ENCODE measurements at regions not wholly inside any gene's neighbourhood (a gene's known extent, or its start where the extent isn't known, plus 50 kb on each side); places are given as distances from the start of the nearest gene placed in this dataset.

DNA sequence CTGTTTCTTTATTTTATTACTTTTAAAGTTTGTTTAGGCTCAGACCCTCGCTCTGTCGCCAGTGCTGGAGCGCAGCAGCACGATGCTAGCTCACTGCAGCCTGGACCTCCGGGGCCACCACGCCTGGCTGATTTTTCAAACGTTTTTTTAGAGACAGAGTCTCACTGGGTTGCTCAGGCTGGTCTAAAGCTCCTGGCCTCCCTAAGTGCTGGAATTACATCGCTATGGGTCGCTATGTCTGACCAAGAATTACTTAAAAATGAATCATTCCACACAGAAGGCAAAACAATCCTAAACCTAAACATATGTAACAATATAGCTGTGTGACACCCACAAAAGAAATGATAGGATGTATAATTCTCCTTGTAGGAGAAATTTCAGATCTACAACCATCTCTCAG is 86.9 kb upstream of the SIMC1 start:
- no peak for DNase-seq

GRCh38 chr5:176152191-176152929 is 85.9 kb upstream of the SIMC1 start:
- DNase-seq = no peak

- DNase-seq = no peak
Measured at GRCh38 chr5:176152930-176153311, 85.3 kb upstream of the SIMC1 start.

DNA sequence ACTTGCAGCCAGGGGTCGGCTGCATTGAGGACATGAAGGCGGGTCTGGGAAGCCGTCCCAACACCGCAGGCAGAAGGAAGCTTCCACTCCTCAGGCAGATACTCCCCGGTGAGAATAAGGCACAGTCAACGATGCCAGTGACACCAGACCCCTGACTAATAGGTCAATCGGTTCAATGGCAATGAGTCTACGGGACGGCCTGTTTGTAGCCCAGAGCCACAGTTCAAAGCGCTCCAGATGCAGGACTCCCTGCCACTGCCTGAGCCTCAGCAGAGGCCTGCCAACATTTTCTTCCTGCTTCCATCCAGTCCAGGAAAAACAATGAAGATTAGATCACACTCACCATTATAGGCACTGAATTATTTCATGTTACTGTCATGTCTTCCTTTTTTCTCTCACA is 84.5 kb upstream of the SIMC1 start:
- DNase-seq = no peak

- DNase-seq = no peak
Measured at GRCh38 chr5:176154821-176155220, 83.4 kb upstream of the SIMC1 start.

GRCh38 chr5:176155922-176156359 is 82.3 kb upstream of the SIMC1 start:
- no peak for DNase-seq

GRCh38 chr5:176157656-176158055 is 80.6 kb upstream of the SIMC1 start:
- DNase-seq = no peak

DNA sequence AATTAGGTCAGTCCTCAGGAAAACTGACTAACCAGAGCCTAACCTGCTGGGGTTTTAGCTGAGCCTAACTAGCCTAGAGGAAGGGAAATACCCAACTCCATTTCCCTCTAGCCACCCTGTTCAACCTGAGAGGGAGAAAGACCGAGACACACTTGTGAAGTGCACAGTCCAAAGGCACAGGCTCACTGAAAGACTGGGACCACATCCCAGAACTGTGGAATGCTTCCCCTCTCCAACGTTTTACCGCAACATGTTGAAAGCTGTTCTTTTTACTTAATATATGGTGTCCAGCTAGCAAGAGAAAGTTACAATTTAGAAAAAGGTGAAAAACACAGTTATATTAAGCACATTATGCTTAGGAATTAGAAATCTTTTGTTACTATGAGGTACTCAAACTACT is 76.8 kb upstream of the SIMC1 start:
- no peak for DNase-seq

DNA sequence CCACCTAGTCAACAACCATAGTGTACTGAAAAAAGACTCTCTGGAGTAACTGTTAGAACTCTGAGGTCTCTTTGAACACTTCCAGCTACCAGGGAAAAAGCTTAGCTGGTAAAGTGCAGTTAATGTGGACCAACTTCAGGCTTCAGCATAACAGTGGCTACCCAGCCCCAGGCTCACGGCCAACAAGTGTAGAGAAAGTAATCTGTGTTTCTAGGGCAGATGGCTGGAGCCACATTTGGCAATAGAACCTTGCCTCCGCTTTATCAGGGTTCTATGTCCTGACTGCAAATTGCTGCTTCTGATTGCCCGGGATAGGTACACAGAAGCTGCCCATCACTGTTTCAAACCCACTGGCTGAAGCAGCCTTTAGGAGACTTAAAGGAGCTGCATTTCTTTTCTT is 76.0 kb upstream of the SIMC1 start:
- no peak for DNase-seq

GRCh38 chr5:176162888-176163287 is 75.3 kb upstream of the SIMC1 start:
- no peak for DNase-seq

GRCh38 chr5:176166427-176166826 is 71.8 kb upstream of the SIMC1 start:
- no peak for DNase-seq

GRCh38 chr5:176167800-176168199 is 70.4 kb upstream of the SIMC1 start:
- no peak for DNase-seq

GRCh38 chr5:176169393-176170063 is 68.7 kb upstream of the SIMC1 start:
- no peak for DNase-seq

DNA sequence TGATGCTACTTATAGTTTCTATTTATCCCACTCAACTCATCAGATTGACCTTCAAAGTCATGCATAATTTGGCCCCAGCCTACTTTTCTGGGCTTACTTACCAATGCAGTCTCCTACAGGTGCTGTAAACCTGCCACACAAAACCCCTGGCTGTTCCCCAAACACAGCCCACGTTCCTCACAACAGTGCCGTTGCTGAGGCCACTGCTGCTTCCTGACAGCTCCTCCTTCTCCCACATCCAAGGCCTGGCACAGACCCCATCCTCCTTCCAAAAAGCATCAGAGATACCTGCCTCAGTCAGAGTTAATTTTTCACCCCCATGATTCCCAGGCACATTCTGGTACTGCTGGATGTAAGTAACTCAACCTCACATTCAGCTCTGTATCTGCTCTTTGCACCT is 68.1 kb upstream of the SIMC1 start:
- DNase-seq = no peak

DNA sequence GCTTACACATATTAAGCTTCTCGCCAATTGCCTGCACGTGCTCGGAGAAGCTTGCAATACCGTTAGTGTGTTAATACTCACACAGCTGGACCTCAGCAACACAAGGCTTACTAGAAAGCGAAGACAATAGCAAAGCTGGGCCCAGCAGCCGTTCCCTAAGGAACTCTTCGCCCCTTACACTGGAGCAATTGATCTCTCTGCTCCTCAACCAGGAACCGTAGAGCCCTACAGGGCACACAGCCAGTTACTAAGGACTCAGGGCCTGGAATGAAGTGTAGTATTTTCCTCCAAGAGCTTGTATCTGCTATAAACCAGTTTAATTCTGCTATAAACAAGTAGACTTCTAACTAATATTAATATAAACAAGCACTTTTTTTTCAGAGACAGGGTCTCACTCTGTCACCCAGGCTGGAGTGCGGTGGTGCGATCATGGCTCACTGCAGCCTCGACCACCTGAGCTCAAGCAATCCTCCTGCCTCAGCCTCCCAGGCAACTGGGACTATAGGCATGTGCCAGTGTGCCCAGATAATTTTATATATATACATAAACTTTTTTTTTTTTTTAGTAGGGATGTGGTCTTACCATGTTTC is 67.0 kb upstream of the SIMC1 start:
- DNase-seq = no peak

GRCh38 chr5:176172246-176172645 is 66.0 kb upstream of the SIMC1 start:
- no peak for DNase-seq

DNA sequence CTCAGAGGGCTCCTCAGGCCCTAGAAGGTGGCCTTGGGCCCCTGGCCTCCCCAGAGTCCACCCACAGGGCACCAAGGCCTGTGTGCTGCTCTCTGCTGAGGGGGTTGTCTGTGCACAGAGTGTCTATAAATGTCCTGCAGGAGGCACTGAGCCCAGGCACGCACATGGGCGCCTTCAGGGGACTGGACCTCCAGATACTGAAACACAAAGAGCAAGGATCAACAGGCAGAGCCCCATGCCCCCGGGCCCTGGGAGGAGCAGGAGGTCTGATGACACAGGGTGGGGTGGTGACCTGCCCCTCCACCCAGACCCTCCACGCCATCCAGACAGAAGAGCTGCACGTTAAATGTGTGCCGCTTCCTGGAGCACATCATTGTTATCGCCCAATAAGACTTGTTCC is 64.6 kb upstream of the SIMC1 start:
- no peak for DNase-seq

- no peak for DNase-seq
Measured at GRCh38 chr5:176174345-176175025, 63.7 kb upstream of the SIMC1 start.

DNA sequence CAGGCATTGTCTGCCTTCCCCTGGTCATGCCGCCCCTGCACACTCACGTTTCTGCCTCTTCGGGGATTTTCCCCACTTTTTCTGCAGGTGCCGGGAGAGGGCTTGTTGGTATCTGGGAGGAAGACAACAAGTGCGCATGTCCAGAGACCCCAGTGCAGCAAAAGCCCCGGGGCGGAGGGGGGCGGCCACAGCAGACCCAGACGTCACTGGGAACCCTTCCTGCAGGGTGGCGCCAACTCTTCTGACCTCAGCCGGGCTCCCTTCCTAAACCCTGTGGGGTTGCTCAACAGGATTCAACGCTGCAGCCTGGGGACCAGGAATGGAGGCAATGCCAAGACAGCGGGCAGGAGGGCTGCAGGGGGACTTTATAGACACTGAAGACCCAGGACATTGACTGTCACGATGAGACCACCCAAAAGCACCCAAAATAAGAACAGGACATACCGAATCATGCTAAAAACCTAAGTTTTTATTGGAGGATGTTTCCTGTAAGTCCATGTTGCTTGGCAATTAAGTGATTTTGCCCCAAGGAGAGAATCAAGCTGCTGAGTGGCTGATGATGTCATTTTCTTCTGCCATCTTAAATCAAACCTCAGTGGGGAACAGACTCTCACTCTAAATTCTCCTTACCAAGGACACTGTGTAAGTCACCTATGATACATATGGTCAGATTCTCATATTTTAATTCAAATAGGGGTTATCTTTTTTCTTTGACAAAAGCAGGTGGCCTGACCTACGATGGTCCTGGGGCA is 62.9 kb upstream of the SIMC1 start:
- DNase-seq = no peak

DNA sequence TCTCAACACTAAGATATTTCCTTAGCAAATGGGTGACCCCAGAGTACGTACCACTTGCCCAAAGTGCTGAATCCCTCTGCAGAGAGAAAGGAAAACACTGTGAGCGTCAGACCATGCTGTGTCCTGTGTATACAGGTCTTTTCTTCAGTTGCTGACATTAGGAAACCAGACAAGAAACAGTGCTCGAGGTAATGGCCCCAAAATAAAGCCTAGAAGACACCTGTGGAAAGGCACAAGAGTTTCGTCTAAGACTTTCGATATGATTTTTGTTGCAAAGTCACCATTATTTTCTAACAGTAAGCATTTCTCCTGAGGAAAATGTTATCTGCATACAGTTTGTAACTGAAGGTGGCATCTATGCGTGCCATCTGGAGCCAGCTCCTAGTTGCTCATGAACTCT is 62.0 kb upstream of the SIMC1 start:
- DNase-seq = no peak

DNA sequence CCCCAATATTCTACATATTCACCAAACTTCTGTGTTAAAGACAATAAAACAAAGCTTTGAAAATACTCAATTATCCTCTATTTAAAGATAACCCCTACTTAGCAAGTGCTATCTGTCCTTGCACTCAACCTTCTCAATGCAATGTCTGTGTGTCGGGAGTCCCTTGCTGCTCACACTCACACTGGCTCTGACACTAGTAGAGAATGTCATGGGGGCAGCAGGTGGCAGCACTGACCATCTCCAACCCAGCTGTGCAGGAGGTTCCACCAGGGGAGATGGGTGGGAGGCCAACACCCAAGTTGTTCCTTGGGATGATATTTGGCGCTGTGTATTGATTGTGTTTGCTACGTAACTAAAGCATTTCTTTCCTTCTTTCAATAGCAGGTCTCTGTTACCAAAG is 59.4 kb upstream of the SIMC1 start:
- DNase-seq = no peak

DNA sequence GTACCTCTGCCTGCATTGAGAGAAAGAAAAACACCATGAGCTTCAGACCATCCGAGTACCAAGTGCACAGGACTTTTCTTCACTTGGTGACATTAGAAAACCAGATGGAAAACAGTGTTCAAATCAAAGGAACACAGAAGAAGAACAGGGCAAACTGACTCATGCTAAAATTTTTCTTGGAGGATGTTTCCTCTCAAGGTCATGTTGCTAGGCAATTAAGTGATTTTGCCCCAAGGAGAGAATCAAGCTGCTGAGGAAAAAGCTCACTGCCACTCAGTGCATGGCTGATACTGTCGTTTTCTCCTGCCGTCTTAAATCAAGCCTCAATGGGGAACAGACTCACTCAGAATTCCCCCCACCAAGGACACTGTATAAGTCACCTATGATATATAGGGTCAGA is 57.9 kb upstream of the SIMC1 start:
- DNase-seq = no peak

GRCh38 chr5:176180781-176181180 is 57.4 kb upstream of the SIMC1 start:
- no peak for DNase-seq

All from activated CD4-positive, alpha-beta T cell treated with anti-CD3 and anti-CD28 coated beads, Interleukin-10, Interleukin-2, amounts not matched to agents 100 ng/mL and 50 ng/mL, durations not matched to agents 16 hours and 8 hours (primary cell).